Progenitor cell of endocrine pancreas (in vitro differentiated cells): ENCODE measurements at regions not wholly inside any gene's neighbourhood (a gene's known extent, or its start where the extent isn't known, plus 50 kb on each side); places are given as distances from the start of the nearest gene placed in this dataset.

ENCODE experiments used
- DNase-seq: peaks from one replicate; pipeline ENCODE4 v3.0.0; 2021; ENCODE audit warnings: low spot score; ENCODE audit not compliant: unreplicated experiment
- H3K27ac Mint-ChIP-seq: 2 replicates; pipeline ENCODE4 v1.8.0; 2021; ENCODE audit warnings: mild to moderate bottlenecking, moderate library complexity, mixed read lengths
- H3K27me3 Mint-ChIP-seq: 2 replicates; pipeline ENCODE4 v1.8.0; 2021; ENCODE audit warnings: mixed read lengths
- H3K36me3 Mint-ChIP-seq: 2 replicates; pipeline ENCODE4 v1.8.0; 2022; ENCODE audit warnings: mixed read lengths; ENCODE audit not compliant: insufficient read depth
- H3K4me1 Mint-ChIP-seq: 2 replicates; pipeline ENCODE4 v1.8.0; 2021; ENCODE audit warnings: low read depth, mixed read lengths
- H3K4me3 Mint-ChIP-seq: 2 replicates; pipeline ENCODE4 v1.8.0; 2021; ENCODE audit warnings: low read depth, mild to moderate bottlenecking, moderate library complexity, mixed read lengths
- H3K9me3 Mint-ChIP-seq: 2 replicates; pipeline ENCODE4 v1.8.0; 2021; ENCODE audit warnings: low read depth, mixed read lengths
- TF ChIP-seq, protein P1 (sequence below): fragments of 200-600 bp; sonication (generic); IDR thresholded peaks from one replicate; pipeline ENCODE4 v1.5.0; 2021; ENCODE audit warnings: antibody characterized with exemption, mild to moderate bottlenecking; ENCODE audit not compliant: unreplicated experiment

DNA sequence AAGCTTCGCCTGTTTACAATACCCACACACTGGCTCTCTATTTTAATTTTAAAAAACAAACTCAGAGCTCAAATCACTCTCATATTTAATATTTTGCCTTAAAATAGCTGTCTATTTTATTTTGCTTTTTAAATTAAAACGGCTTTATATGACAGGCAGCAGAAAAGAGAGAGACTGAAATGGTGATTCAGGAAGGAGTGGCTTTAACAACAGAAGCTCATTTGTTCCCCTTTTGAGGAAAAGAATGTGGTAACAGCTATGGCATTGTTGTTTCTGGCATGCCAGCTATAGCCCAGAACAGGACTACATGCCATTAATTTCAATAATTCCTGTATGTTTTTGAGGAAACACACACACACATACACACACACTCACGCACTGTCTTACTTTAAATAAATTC, 234.2 kb upstream of the PTBP2 start:
- H3K4me3 Mint-ChIP-seq: no peak overlapping the region
- H3K36me3 Mint-ChIP-seq: no peaks in the 10 kb centered on the region
- TF ChIP-seq, protein P1, sequence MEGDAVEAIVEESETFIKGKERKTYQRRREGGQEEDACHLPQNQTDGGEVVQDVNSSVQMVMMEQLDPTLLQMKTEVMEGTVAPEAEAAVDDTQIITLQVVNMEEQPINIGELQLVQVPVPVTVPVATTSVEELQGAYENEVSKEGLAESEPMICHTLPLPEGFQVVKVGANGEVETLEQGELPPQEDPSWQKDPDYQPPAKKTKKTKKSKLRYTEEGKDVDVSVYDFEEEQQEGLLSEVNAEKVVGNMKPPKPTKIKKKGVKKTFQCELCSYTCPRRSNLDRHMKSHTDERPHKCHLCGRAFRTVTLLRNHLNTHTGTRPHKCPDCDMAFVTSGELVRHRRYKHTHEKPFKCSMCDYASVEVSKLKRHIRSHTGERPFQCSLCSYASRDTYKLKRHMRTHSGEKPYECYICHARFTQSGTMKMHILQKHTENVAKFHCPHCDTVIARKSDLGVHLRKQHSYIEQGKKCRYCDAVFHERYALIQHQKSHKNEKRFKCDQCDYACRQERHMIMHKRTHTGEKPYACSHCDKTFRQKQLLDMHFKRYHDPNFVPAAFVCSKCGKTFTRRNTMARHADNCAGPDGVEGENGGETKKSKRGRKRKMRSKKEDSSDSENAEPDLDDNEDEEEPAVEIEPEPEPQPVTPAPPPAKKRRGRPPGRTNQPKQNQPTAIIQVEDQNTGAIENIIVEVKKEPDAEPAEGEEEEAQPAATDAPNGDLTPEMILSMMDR: no peak
- peaks cover 3% of the 10 kb centered on the region for H3K9me3 Mint-ChIP-seq
- H3K27ac Mint-ChIP-seq: peak overlapping the region; percentile 21
- no peaks in the 10 kb centered on the region for H3K27me3 Mint-ChIP-seq
- no peak for DNase-seq
- peaks cover 11% of the 10 kb centered on the region for H3K4me1 Mint-ChIP-seq

DNA sequence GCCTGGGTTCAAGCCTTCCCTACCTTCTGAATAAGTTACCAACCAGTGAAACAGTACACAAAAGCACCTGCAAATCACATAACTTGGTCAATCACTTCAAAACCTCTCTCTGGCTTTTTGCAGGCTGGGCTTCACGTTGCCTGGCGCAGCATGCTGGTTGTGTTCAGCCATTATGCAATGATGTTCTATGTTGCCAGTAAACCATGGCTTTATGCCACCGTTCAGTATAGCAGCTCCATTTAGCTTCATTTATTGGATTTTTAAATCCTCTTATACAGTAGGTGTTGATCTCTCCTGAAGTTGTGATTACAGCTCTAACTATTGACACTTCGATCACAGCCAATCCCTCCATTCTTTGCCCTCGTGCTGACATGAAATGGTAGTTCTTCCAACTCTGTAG, 233.6 kb upstream of the PTBP2 start:
- peaks cover 12% of the 10 kb centered on the region for H3K4me1 Mint-ChIP-seq
- H3K36me3 Mint-ChIP-seq: no peaks in the 10 kb centered on the region
- no peak overlapping the region for H3K4me3 Mint-ChIP-seq
- TF ChIP-seq, protein P1: no peak
- peaks cover 3% of the 10 kb centered on the region for H3K9me3 Mint-ChIP-seq
- H3K27me3 Mint-ChIP-seq: no peaks in the 10 kb centered on the region
- DNase-seq: no peak
- H3K27ac Mint-ChIP-seq: peak overlapping the region; percentile 21

DNA sequence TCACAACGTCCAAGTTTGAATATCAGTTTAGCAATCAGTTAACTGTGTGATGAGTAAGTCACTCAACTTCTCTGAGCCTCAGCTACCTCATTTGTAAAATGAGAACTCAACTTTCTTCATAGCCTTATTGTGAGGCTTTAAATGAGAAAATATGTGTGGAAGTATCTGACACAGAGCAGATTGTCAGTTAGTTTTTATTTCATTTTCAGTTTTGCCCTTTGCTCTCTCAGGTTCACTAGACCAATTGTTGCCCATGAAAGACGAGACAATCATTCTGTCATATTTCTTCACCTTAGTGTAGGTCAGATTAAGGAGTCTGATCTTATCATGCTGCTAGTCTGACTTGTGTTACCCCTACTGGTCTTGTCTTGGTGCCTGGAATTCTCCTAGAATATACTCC, 232.8 kb upstream of the PTBP2 start:
- H3K4me1 Mint-ChIP-seq: peaks cover 12% of the 10 kb centered on the region
- no peaks in the 10 kb centered on the region for H3K27me3 Mint-ChIP-seq
- H3K27ac Mint-ChIP-seq: no peak overlapping the region
- TF ChIP-seq, protein P1: no peak
- no peak overlapping the region for H3K4me3 Mint-ChIP-seq
- H3K36me3 Mint-ChIP-seq: no peaks in the 10 kb centered on the region
- H3K9me3 Mint-ChIP-seq: peaks cover 3% of the 10 kb centered on the region
- DNase-seq: no peak

DNA sequence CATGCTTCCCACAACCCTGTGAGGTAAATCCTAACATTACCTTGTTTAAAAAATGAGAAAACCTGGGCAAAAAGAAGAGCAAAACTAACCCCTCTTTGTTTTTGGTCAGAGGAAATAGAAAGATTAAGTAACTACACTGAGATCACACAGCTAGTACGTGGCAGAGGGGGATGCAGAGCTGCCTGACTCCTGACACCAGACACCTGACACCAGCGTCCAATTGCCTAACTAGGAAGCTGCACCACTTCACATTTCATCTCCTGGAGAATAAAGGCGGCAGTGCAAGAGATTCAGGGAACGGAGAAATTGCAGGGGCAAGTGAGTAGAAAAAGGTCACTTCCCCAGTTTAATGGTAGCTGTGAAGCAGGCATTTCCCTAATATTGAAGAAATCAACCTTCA, 229.3 kb upstream of the PTBP2 start:
- H3K4me3 Mint-ChIP-seq: no peak overlapping the region
- H3K9me3 Mint-ChIP-seq: no peaks in the 10 kb centered on the region
- H3K4me1 Mint-ChIP-seq: peaks cover 12% of the 10 kb centered on the region
- TF ChIP-seq, protein P1: no peak
- H3K27ac Mint-ChIP-seq: no peak overlapping the region
- no peaks in the 10 kb centered on the region for H3K27me3 Mint-ChIP-seq
- no peak for DNase-seq
- H3K36me3 Mint-ChIP-seq: no peaks in the 10 kb centered on the region

DNA sequence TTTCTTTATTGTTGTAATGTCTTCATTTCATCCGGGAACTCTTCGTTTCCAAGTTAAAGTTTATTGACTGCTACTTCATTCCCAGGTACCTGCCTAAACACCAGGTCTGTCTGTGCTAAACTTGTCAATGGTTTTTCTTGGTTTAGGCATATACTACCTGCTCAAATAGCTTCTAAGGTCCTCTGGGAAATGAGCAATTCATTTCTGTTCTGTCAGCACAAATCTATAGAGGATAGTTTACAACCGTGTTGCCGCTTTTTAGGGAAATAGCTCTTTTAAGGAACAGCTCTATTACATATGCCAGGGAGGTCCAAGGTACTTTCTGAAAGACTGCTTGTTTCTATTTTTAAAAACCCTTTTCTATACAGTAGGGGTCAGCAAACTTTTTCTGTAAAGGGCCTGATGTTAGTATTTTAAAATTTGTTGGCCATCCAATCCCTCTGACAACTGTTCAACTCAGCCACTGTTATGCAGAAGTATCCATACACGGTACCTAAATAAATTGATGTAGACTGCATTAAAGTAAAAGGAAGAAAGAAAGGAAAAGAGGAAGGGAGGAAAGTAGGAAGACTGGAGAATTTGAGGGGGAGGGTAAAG, 222.7 kb upstream of the PTBP2 start:
- Mint-ChIP-seq H3K27ac (no peak overlapping the region), H3K9me3 (no peaks in the 10 kb centered on the region)

More for the DNA sequence above, 222.7 kb upstream of the PTBP2 start:
- no peak for DNase-seq
- H3K27me3 Mint-ChIP-seq: no peaks in the 10 kb centered on the region
- H3K4me1 Mint-ChIP-seq: no peaks in the 10 kb centered on the region
- no peak overlapping the region for H3K4me3 Mint-ChIP-seq
- no peaks in the 10 kb centered on the region for H3K36me3 Mint-ChIP-seq
- TF ChIP-seq, protein P1: no peak
